ENCODE measurements at regions not wholly inside any gene's neighbourhood (a gene's known extent, or its start where the extent isn't known, plus 50 kb on each side); places are given as distances from the start of the nearest gene placed in this dataset.

GRCh38 chr4:112905728-112906127, 143.7 kb upstream of the ANK2 start:
- TF ChIP-seq RAD21 (IDR thresholded peaks at IDR 0.05; ENCODE audit: low read length) (no peak), CTCF (conservative IDR thresholded peaks at IDR 0.05; ENCODE audit: low read depth, low read length) (no peak), MAFK (IDR thresholded peaks at IDR 0.05; ENCODE audit: low read depth, low read length) (no peak), POLR2A (IDR thresholded peaks at IDR 0.05; ENCODE audit: low read depth, low read length) (no peak), RCOR1 (IDR thresholded peaks at IDR 0.05; ENCODE audit: insufficient replicate concordance, low read length) (no peak), USF2 (IDR thresholded peaks at IDR 0.05; ENCODE audit: low read depth, low read length) (no peak), NFE2L2 (IDR thresholded peaks at IDR 0.05; ENCODE audit: low read depth, low read length) (no peak)

Measured in IMR-90 (cell line).